ENCODE measurements at regions not wholly inside any gene's neighbourhood (a gene's known extent, or its start where the extent isn't known, plus 50 kb on each side); places are given as distances from the start of the nearest gene placed in this dataset.

- 79 to 86% methylated on average over 19 of the region's 19 CpGs for WGBS, 2 donors
- TF ChIP-seq POLR2A (IDR thresholded peaks at IDR 0.05) (no peak), POLR2AphosphoS5 (IDR thresholded peaks at IDR 0.05) (no peak), EP300 (IDR thresholded peaks at IDR 0.05) (no peak), CTCF (IDR thresholded peaks at IDR 0.05) (no peak)
- no peak for DNase-seq
Observed at GRCh38 chr6:170162775-170163404, 128.0 kb downstream of the DLL1 start.

GRCh38 chr6:170162011-170162774, 128.7 kb downstream of the DLL1 start:
- Histone ChIP-seq H3K9me3 (no peaks in the 10 kb centered on the region), H3K27ac (no peak overlapping the region), H3K27me3 (no peaks in the 10 kb centered on the region), H3K36me3 (no peaks in the 10 kb centered on the region), H3K4me3 (no peak overlapping the region), H3K4me1 (no peaks in the 10 kb centered on the region)
- TF ChIP-seq EP300 (IDR thresholded peaks at IDR 0.05) (no peak), POLR2A (IDR thresholded peaks at IDR 0.05) (no peak), POLR2AphosphoS5 (IDR thresholded peaks at IDR 0.05) (no peak), CTCF (IDR thresholded peaks at IDR 0.05) (no peak)
- peak; percentile 64 for DNase-seq
- WGBS, 2 donors: 92 to 95% methylated on average over 27 of the region's 27 CpGs
- intact Hi-C loops (cut with DNase I): no loop called here

More at GRCh38 chr6:170162775-170163404, 128.0 kb downstream of the DLL1 start:
- H3K4me3 ChIP-seq: no peak overlapping the region
- no peaks in the 10 kb centered on the region for H3K4me1 ChIP-seq
- H3K9me3 ChIP-seq: no peaks in the 10 kb centered on the region
- H3K36me3 ChIP-seq: no peaks in the 10 kb centered on the region
- no peaks in the 10 kb centered on the region for H3K27me3 ChIP-seq
- no peak overlapping the region for H3K27ac ChIP-seq
- intact Hi-C loops (cut with DNase I): no loop called here

GRCh38 chr6:170160628-170161611, 130.0 kb downstream of the DLL1 start:
- H3K27me3 ChIP-seq: no peaks in the 10 kb centered on the region
- H3K4me1 ChIP-seq: no peaks in the 10 kb centered on the region
- no peak overlapping the region for H3K27ac ChIP-seq
- H3K9me3 ChIP-seq: no peaks in the 10 kb centered on the region
- intact Hi-C loops (cut with DNase I): no loop called here
- no peak for TF ChIP-seq EP300 (IDR thresholded peaks at IDR 0.05)
- no peak for TF ChIP-seq POLR2AphosphoS5 (IDR thresholded peaks at IDR 0.05)
- no peak for TF ChIP-seq CTCF (IDR thresholded peaks at IDR 0.05)
- H3K4me3 ChIP-seq: no peak overlapping the region
- DNase-seq: no peak
- WGBS, 2 donors: 90 to 94% methylated on average over 27 of the region's 27 CpGs
- H3K36me3 ChIP-seq: no peaks in the 10 kb centered on the region

DNA sequence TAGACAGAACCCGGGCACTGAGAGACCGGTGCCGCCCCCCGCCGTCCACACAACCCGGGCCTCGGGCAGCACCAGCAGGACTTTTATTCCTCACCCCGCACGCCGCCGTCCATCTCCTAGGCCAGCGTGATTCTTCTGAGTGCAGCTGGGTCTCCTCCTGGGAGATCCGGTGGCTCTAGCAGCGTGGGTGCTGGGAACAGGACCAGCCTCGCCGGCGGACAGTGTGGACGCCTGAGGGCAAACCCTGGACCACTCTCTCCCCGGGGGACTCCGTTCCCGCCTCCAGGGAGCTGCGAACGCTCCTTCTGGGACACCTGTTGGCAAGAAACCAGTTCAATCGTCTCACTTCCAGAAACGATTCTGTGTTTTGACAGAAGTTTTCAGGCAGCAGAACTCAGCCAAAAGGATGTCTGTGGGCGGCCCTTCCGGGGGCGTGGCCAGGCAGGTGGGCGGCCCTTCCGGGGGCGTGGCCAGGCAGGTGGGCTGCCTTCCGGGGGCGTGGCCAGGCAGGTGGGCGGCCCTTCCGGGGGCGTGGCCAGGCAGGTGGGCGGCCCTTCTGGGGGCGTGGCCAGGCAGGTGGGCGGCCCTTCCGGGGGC, 130.7 kb downstream of the DLL1 start:
- no peaks in the 10 kb centered on the region for H3K9me3 ChIP-seq
- intact Hi-C loops (cut with DNase I): no loop called here
- no peaks in the 10 kb centered on the region for H3K4me1 ChIP-seq
- no peaks in the 10 kb centered on the region for H3K27me3 ChIP-seq
- no peaks in the 10 kb centered on the region for H3K36me3 ChIP-seq
- H3K27ac ChIP-seq: no peak overlapping the region
- no peak overlapping the region for H3K4me3 ChIP-seq
- WGBS, 2 donors: 90 to 93% methylated on average over 40 of the region's 40 CpGs
- TF ChIP-seq EP300 (IDR thresholded peaks at IDR 0.05) (no peak), CTCF (IDR thresholded peaks at IDR 0.05) (no peak), POLR2AphosphoS5 (IDR thresholded peaks at IDR 0.05) (no peak), POLR2A (IDR thresholded peaks at IDR 0.05) (no peak)
- DNase-seq: no peak
